ENCODE measurements at regions not wholly inside any gene's neighbourhood (a gene's known extent, or its start where the extent isn't known, plus 50 kb on each side); places are given as distances from the start of the nearest gene placed in this dataset.

- no peak for DNase-seq
Observed at GRCh38 chr5:54851449-54851848, 133.9 kb downstream of the ESM1 start.

- DNase-seq: no peak
Observed at GRCh38 chr5:54848581-54848980, 136.8 kb downstream of the ESM1 start.

- peak; percentile 57 for DNase-seq
Observed at GRCh38 chr5:54845567-54845941, 139.8 kb downstream of the ESM1 start.

GRCh38 chr5:54844905-54845566, 140.4 kb downstream of the ESM1 start:
- peak; percentile 64 for DNase-seq

- DNase-seq: no peak
Observed at GRCh38 chr5:54844266-54844665, 141.1 kb downstream of the ESM1 start.

GRCh38 chr5:54841481-54841880, 143.9 kb downstream of the ESM1 start:
- no peak for DNase-seq

GRCh38 chr5:54838843-54839242, 146.6 kb downstream of the ESM1 start:
- DNase-seq: no peak

GRCh38 chr5:54837981-54838380, 147.4 kb downstream of the ESM1 start:
- DNase-seq: no peak

- no peak for DNase-seq
Observed at GRCh38 chr5:54837093-54837492, 148.3 kb downstream of the ESM1 start.

GRCh38 chr5:54835647-54836046, 149.7 kb downstream of the ESM1 start:
- DNase-seq: peak; percentile 22

- no peak for DNase-seq
Observed at GRCh38 chr5:54834121-54834842, 151.1 kb downstream of the ESM1 start.

GRCh38 chr5:54833590-54833989, 151.8 kb downstream of the ESM1 start:
- DNase-seq: no peak

GRCh38 chr5:54832858-54833257, 152.5 kb downstream of the ESM1 start:
- no peak for DNase-seq

- peak; percentile 72 for DNase-seq
Observed at GRCh38 chr5:54832045-54832444, 153.3 kb downstream of the ESM1 start.

- no peak for DNase-seq
Observed at GRCh38 chr5:54831233-54831632, 154.2 kb downstream of the ESM1 start.

GRCh38 chr5:54829676-54830535, 155.5 kb downstream of the ESM1 start:
- no peak for DNase-seq

- no peak for DNase-seq
Observed at GRCh38 chr5:54829102-54829501, 156.3 kb downstream of the ESM1 start.

- DNase-seq: no peak
Observed at GRCh38 chr5:54828151-54828550, 157.2 kb downstream of the ESM1 start.

GRCh38 chr5:54825005-54825404, 160.4 kb downstream of the ESM1 start:
- peak; percentile 31 for DNase-seq

GRCh38 chr5:54823006-54823405, 162.4 kb downstream of the ESM1 start:
- DNase-seq: no peak

GRCh38 chr5:54822324-54822687, 163.1 kb downstream of the ESM1 start:
- DNase-seq: no peak

- DNase-seq: no peak
Observed at GRCh38 chr5:54821445-54822323, 163.7 kb downstream of the ESM1 start.
